HL-60 (cell line): ENCODE measurements at regions not wholly inside any gene's neighbourhood (a gene's known extent, or its start where the extent isn't known, plus 50 kb on each side); places are given as distances from the start of the nearest gene placed in this dataset.

Experiments
- CTCF ChIP-seq: IDR thresholded peaks from one replicate; pipeline ENCODE4 v1.5.1; 2011; ENCODE audit warnings: low read length, control low read depth, inconsistent platforms; ENCODE audit not compliant: insufficient read depth
- GABPA ChIP-seq: IDR thresholded peaks from 2 replicates; pipeline ENCODE4 v1.6.1; 2012; ENCODE audit warnings: low read depth
- POLR2AphosphoS5 ChIP-seq: IDR thresholded peaks from 2 replicates; pipeline ENCODE4 v1.6.1; 2012; ENCODE audit warnings: low read depth

- TF ChIP-seq CTCF, result no peak
- TF ChIP-seq POLR2AphosphoS5, result no peak
- TF ChIP-seq GABPA, result no peak
Measured at GRCh38 chr7:20558963-20559716, 56.3 kb upstream of the ABCB5 start.
